HL-60/S4 (cell line): ENCODE measurements at regions not wholly inside any gene's neighbourhood (a gene's known extent, or its start where the extent isn't known, plus 50 kb on each side); places are given as distances from the start of the nearest gene placed in this dataset.
"Not testable (repeated sequence)": the region's sequence is repeated elsewhere in the genome, so short reads cannot be mapped to it uniquely, and the experiment has no call there.

Experiments used
- in situ Hi-C: fragments of 300-500 bp; cut with MboI; formaldehyde crosslinking; loops from 2 replicates; pipeline ENCODE4 v1.14.3; 2022; ENCODE audit warnings: low sequenced_read_pairs

DNA sequence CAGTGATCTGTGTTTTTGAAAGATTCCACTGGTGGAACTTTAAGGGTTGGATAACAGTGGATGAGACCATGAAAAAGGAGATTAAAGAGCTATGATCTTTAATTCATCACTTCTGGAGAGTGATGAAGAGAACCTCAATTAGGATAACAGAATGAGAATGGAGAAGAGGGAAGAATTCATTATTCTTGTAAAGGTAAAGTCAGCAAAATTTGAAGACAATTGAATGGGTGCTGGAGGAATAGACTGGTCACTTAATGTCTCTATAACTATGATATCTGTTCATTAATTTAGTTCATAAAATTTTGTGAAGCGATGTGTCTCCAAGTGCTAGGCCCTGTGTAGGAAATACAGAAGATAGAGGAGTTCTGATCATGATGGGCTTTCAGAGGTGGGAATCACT, 1013.2 kb upstream of the FANCL start:
- in situ Hi-C loops = no loop called here

DNA sequence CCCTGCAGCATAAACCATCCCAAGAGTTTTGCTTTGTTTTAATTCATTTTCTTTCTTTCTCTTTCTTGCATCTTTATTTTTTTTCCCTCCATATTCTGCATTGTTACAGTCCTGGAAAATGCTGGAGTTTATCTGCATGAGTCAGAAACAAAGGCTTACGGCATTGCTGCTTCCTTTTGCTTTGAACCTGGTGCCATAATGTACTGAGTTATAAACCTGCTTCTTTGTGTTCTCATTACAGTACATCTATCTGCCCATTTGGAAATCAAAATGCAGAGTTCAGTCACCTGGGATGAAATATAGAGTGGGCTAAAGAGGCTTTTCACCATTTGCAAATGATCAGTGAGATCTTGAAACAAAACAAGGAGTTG, 1009.2 kb upstream of the FANCL start:
- in situ Hi-C loops = no loop called here

DNA sequence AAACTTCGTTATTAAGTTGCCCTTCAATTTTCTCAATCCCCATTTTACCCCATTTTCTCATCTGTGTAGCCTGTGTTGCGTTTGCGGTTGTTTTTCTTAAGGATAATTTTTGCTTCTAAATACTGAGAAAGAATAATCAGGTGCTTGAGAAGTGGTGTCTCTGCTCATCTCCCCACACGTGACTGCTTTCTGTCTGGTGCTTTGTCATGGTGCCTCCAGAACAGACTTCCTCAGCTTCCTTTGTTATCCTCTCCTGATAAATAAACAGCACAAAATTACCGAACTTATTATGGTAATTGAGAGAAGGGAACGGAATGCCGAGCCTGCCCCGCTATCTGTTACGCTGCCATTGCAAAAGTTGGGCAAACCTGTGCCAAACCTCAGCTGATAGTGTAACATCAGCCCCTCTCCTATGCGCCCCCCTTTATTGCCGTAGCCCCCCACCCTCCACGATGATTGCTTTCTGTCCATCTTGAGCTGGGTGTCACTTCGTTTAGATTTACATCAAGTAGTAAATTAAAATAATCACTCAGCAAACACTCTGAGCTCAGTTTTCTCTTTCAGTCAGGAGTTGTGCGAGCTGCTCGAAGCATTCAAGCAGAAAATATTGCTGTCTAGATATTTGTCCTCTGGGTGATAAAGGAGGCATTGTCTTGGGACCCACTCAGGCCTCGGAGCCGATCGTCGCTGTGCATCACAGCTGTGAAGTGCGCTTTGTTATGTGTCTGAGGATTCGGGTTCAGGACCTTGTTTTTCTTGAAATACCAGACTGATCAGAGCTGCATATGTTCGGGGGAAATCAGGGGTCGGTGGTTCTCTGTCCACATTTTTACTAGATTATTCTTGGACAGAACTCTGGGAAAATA, 1008.5 kb upstream of the FANCL start:
- in situ Hi-C loops = no loop called here

DNA sequence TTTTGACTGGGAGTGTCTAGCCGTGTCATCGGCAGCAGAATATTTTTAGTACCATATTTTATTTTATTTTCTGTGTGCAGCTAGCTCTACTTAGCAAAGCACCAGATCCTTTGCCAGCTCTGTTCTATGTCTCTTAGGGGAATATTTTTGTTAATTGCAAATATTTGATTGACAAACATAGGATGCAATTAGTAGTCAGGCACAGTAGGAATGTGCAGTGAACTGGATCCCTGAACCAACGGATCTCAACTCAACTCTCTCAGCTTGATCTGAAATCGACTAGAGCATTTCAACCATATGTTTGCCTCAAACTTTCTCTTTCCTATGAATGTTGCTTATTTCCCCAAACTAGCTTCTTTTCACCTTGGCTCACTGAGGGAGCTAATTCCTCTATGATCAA, 998.0 kb upstream of the FANCL start:
- in situ Hi-C loops = no loop called here

DNA sequence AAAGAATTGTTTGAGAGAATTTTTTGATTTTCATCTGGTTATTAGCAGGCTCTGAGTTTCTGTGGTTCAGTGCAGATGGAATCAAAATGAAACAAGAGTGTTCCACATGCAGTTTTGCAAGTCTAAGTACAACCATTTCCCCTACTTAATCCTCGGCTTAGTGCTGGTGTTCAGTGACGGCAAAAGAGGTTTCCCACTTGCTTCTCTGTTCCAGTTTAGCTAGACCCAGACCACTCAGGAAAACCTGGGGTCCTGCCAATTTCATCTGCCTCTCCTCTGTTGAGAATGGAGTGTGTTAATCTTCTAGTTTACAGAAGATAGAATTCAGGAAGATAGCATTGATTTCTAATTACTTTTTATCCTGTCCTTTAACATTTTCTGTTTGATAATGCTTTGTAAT, 996.2 kb upstream of the FANCL start:
- in situ Hi-C loops = no loop called here

DNA sequence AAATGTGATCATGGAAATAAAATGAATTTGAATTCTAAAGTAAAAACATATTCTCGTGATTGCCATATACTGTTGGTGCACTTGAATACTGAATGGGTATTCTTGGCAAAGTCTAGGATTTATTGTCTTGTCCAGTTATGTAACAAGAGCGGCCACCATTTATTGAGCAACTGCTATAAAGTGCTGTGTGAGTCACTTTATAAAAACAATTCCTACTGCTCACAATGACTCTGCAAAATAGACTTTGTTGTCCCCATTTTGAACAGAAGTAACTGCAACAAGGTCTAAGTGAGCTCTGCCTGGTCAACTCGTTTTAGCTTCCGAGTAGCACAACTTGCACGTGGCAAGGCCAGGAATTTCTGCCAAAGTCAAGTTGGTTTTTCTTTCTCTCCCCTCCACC, 995.6 kb upstream of the FANCL start:
- in situ Hi-C loops = no loop called here

DNA sequence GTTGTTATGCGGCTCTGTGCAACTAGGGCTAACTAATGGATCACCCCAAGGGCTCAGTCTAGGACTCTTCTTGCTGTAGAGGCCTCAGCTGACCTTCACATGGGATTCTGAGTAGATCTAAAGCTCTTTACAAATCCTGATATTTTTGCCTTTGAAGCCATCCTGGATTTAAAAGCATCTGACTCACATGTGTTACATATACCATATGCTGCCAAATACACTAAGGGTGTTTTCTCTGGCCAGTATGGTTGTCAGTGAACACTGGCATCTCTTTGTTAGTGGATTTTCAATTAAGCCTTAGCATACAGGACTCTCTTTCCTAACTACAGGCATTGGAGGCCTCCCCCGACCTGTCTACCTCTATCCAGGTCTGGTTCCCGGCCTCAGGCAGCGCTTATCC, 992.8 kb upstream of the FANCL start:
- in situ Hi-C loops = no loop called here

DNA sequence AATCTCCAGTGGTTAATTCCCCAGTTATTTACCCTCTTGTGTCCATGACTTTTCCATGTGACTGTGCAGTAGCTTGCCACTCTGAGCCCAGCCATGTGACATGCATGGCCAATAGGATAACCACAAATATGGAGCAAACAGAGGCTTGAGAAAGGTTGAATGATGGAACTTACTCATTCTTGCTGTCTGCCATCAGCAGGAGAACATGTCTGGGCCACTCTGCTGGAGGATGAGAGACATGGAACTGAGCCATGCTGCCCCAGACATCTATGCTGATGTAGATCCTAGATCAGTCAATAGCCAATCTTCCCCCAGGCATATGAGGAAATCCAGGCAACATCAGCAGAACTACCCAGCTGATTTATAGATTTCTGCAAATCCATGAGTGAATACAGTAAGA, 992.3 kb upstream of the FANCL start:
- in situ Hi-C loops = no loop called here

DNA sequence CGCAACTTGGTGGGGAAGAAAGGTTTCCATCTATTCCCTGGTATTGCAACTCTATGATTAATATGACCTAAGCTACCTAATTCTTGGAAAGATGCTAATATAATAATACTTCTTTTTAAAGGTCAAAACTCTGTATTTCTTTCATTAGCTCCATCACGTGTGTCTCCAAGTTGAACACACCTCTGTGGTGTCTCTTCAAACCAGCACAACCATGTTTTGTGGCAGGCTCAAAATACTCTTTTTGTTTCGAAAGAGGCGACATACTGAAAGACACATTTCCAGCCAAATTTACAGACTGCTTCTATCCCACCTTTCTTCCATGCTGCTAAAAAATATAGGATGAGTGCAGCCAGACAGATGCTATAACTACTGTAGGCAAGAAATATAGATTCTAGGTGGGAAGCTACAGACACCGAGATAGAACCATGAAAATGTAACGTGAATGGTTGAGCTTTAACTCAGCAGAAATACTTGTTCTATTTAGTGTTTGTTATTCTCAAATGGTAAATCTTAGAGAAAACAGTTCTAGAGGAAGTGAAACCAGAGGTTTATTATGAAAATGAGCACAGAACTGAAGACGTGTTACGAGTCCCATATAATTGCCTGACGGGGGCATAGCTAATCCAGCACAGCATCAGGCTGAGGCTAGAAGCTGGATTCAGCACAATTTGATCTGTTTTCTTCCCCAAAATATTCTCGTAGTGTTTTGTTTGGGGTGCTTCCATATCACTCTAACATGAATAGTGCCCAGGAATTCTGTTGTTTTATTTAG, 991.5 kb upstream of the FANCL start:
- in situ Hi-C loops = no loop called here

DNA sequence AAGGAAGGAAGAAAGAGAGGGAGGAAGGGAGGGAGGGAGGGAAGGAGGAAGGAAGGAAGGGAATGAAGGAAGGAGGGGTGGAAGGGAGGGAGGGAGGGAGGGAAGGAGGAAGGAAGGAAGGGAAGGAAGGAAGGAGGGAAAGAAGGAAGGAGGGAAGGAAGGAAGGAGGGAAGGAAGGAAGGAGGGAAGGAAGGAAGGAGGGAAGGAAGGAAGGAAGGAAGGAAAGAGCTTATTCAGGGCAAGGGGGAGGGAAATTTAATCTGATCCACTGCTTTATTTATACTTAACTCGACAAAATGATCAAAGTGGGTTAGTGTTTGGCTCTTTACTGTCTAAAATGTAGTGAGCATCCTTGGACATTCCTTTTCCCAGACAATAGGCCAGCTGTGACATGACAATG, 985.2 kb upstream of the FANCL start:
- in situ Hi-C loops = not testable (repeated sequence)

DNA sequence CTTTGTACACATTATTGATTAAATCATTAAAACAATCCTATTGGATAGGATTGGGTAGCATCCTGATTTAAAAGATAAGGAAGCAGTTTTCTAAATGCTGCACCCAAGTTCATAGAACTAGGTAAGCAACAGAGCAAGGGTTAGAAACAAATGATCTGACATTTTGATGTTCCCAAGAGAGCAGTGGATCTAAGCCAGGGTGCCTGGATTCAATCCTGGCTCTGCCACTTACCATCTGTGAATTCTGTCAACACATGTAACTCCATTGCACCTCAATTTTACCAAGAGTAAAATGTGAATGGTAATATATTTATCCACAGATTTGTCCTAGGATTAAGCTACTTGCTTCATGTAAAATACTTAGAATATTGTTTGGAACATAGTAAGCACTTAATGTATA, 982.6 kb upstream of the FANCL start:
- in situ Hi-C loops = no loop called here

DNA sequence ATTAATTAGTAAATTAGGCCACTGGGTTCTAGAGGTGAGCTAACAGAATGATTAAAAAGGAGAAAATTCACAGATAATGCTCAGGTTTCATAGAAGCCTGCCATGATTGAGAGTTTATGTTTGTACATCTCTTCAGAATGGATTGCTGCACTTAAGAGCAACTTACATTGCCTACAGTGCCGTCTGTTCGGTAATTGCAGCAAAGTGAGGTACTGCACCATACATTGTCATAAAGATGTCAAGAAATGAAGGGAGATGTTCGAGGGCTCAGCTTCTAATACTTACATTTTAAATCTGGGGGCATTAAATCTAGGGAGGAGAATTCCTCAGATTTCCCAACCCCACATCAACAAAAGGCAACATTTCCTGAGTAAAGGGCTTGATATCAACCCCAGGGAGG, 976.2 kb upstream of the FANCL start:
- in situ Hi-C loops = no loop called here

DNA sequence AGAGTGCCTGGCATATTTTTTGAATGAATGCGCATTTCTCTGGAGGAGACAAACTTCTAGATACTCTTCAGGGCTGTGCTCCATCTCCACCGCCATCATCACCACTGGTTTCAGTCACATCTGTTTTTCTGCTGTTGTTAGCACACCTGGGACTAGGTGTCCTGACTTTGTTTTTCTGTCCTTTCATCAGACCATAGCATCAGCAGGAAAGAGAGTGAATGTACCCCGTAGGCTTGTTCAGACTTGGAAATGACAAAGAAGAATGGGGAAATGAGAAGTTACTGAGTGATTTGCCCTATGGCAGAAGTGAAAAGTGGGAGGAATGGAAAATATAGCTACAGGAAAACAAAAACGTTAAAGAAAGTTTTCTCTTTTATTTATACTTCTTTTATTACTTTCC, 965.2 kb upstream of the FANCL start:
- in situ Hi-C loops = no loop called here

DNA sequence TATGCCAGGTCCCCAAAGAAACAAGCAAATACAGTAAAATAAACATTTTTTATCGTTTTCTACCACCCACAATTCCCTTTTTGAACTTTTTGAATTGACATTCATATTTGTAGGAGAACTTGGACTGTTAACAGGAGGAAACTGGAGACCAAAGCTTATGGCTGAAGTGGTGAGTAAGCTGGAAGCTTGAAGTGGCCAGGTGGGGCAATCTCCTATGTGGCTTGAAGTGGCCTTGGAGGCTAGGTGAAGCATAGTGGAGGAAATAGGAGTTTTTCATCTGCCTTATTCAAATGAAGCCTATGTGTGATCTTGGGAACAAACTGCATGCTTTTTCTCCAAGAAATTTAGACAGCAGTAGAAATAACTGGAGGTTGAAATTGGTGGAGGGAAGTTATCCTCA, 962.9 kb upstream of the FANCL start:
- in situ Hi-C loops = no loop called here

DNA sequence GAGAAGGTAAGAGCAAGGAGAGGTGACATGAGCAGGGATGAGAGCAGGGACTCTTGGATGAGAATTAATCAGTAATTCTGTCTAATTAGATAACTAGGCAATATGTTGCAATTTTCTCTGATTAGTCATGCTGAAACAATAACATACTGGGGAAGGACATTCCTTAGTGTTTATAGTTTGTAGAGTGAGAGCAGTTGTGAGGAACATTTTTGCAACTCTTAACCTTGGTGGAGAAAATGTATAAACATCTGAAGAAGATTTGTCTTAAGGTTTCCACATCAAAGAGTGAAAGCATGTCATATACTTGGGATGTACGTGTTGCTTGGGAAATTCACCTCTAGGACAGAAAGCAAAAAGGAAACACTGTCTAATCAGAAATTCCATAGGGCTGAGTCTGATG, 955.4 kb upstream of the FANCL start:
- in situ Hi-C loops = no loop called here

DNA sequence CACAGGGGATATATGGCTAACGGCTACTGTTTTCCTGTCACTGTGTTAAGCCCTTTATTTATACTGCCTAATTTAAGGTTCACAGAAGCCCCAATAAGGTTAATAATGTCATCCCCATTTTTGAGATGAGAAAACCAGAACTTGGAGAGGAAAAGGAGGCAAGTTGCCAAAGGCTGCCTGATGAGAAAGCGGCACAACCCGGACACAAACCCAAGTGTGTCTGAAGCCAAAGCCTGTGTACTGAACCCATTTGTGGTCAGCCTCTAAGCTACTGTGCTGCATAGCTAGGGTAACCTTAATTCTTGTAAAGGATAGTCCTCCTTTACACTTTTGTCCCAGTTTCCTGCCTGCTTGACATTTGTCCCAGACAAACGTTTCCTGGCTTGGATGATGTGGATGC, 954.7 kb upstream of the FANCL start:
- in situ Hi-C loops = no loop called here

DNA sequence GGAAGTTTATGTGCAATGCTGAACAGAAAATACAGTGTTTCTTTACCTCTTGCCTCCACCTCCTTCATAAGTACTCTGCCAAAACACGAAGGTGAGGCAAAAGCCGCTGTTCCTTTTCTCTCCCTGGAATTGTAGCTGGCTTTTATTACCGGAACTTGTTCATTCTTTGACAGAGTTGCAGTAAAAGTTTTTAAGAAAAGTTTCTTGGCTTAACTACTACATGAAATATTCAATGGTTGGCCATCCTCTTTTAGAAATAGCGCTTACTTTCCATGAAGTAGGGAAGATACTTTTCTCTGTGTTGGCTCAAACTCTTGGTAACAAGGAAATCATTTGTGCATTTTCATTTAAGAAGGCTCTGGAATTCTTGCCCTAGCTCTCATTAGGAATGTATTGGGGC, 950.7 kb upstream of the FANCL start:
- in situ Hi-C loops = no loop called here

DNA sequence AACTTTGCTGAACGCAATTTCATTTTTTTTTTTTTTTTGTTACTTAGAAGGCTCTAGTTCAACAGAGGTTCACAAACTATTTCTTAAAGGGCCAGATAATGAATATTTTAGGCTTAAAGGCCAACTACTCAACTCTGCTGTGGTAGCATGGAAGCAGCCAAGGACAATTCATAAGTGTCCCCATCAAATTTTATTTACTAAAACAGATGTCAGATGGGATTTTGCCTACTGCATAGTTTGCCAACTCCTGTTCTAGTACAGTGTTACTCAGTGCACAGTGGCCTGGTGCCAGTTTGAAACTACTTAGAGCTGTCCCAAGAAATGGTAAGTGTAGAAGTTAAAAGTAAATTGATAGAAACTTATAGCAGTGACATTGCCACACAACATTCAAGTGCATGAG, 949.4 kb upstream of the FANCL start:
- in situ Hi-C loops = no loop called here

DNA sequence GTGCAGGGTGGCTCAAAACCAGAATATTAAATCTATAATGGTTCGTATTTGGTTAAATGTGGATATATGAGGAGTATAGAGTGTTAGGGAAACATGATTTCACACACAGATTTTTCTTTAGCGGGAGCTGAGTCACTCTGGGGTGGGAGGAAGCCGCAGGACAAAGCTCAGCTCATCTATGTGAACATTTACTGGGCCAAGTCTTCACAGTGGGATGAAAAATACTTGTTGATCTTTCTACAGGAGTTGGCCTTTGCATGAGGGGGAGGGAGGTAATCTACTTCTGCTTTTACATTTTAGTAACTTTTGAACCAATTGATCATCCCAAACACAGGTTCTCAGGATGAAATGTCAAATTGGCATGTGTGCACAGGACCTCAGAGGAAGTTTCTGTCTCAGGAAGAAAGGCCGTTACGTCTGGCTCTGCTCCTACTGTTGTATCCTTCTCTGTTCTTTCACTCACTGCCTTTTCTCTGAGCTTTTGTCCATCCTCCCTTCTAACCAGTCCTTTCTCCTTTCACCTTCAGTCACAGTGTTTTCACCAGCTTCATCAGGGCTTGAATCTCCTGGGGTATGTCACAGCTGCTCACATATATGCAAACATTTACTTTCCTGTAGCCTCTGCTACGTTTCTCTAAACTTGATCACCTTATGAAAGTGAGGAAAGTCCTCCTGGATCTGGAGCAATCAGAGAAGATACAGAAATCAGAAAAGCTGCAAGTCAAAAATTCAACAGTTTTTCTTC, 943.3 kb upstream of the FANCL start:
- in situ Hi-C loops = no loop called here

DNA sequence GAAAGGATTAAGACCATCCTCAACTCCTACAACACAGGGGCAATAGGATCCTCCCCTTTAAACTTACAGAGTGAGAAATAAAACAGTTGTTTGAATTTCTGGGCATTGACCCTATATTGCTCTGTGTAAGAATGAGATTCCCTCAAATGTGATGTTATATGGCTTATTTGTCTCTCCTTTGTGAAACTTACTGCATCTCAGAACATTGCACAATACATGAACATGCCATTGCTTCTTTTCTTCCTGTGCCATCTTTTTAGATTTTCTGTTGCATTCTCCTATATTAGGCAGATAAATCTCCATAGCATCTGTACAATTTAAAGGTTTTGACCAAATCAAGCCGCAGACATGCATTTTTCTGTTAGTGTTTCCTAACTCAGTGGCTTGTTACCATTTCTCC, 941.9 kb upstream of the FANCL start:
- in situ Hi-C loops = no loop called here

DNA sequence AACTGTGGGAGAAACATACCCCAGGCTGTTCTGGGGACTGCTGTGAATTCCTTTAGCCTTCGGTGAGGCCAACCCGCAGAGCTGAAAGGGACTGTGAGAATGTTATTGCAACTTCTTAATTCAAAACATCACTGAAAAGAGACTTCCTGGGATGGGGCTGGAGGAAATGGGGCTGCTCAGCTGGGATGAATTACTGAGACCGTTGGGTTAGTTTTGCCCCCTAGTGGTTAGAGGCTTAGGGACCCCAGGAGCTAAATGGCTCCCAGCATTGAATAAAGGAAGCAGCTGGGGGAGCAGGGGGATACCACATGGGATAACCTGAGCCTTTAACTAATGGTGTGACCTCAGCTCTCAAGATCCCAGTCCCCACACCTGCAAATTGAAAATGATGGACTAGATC, 941.1 kb upstream of the FANCL start:
- in situ Hi-C loops = no loop called here

DNA sequence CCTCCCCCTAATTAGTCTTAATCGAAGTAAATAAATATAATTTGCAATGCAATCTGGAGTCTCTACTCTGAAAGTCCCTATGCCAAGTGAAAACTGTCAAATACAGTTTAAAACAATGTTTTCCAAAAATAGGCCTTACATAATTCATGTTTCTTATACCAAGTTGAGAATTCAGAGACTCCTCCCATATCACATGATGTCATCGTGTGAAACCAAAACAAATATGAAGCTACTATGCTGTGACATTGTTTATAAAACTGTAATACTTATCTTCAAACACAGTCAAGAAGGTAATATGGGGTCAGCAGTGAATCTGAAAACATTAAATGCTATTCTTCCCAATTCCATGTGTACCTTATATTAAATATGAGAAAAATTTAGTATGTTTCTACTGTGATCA, 940.2 kb upstream of the FANCL start:
- in situ Hi-C loops = no loop called here
